ENCODE measurements at regions not wholly inside any gene's neighbourhood (a gene's known extent, or its start where the extent isn't known, plus 50 kb on each side); places are given as distances from the start of the nearest gene placed in this dataset.
A peak's percentile ranks its signal among the peaks of the same experiment; 100 is the strongest.
"Not testable (repeated sequence)": the region's sequence is repeated elsewhere in the genome, so short reads cannot be mapped to it uniquely, and the experiment has no call there.

DNA sequence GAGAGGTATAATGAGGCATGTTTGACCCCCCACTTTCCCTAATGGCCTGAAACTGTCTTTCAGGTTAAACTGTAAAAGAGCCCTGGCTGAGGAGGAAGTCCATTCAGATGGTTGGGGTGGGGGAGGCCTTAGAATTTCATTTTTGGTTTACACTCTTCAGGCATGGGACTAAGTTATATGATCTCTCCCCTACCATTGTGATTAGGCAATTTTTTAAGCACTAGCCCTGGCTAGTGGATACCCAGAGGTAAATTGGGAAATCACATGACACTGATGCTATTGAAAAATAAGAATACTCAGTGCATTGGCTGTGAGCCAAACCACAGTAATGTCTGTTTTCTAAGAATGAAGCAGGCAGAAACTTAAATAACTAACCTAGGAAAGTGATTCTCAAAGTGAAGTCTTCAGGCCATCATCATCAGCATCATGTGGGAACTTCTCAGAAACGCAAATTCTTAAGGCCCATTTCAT lies 149.7 kb downstream of the RRAGB start:
- H3K36me3 Mint-ChIP-seq: no peaks in the 10 kb centered on the region
- ChIA-PET POLR2A (no interaction called here), CTCF (no interaction called here)
- peaks cover 0 to 13% (median 9%) of the 10 kb centered on the region in 7 donors for H3K4me1 Mint-ChIP-seq
- H3K27ac Mint-ChIP-seq: no peak overlapping the region
- H3K27me3 Mint-ChIP-seq: peaks cover 0 to 4% (median 0%) of the 10 kb centered on the region in 5 donors
- H3K9me3 ChIP-seq (ENCODE audit: control insufficient read depth in 2 of 3, low read length in 3 of 3): no peaks in the 10 kb centered on the region
- intact Hi-C loops (cut with micrococcal nuclease): no loop called here
- peak overlapping the region in 1 of 10 donors; percentile 12 for H3K4me3 Mint-ChIP-seq
- no peak overlapping the region for H3K27ac ChIP-seq (ENCODE audit: low read depth, low read length)
- no peak overlapping the region for H3K4me3 ChIP-seq (ENCODE audit: low read length)
- ATAC-seq (no peak), DNase-seq (peak in 2 of 9 donors; percentile 5 to 21)
- H3K9me3 Mint-ChIP-seq: no peaks in the 10 kb centered on the region
- no peaks in the 10 kb centered on the region for H3K36me3 ChIP-seq (ENCODE audit: control insufficient read depth in 2 of 3, insufficient read depth in 3 of 3, low read length in 3 of 3)
- H3K4me1 ChIP-seq (ENCODE audit: control insufficient read depth in 2 of 2, insufficient read depth in 2 of 2, low read length in 2 of 2): no peaks in the 10 kb centered on the region
- H3K27me3 ChIP-seq (ENCODE audit: control insufficient read depth in 2 of 2, insufficient read depth in 2 of 2, low read length in 2 of 2): no peaks in the 10 kb centered on the region

DNA sequence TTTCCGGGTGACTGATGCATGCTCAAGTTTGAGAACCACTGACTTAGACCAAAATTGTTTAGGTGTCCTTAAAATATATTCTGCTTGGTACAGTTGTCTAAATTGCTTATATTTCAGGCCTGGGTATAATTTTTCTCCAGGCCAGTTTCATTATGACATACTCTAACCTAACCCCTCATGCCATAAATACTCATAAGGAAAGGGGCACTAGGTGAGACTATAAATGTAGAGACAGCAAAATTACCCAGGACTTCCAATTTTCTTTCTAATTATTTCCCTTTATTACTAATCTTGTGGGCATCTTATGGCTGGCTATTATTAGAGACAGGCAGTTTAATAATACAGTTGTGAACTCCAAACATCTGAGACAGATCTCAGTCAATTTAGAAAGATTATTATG lies 150.2 kb downstream of the RRAGB start:
- ChIA-PET CTCF (no interaction called here), POLR2A (no interaction called here)
- ATAC-seq: no peak
- intact Hi-C loops (cut with micrococcal nuclease): no loop called here
- H3K4me1 Mint-ChIP-seq: peaks cover 0 to 13% (median 9%) of the 10 kb centered on the region in 7 donors
- no peaks in the 10 kb centered on the region for H3K27me3 ChIP-seq (ENCODE audit: control insufficient read depth in 2 of 2, insufficient read depth in 2 of 2, low read length in 2 of 2)
- no peak overlapping the region for H3K4me3 ChIP-seq (ENCODE audit: low read length)
- H3K9me3 ChIP-seq (ENCODE audit: control insufficient read depth in 2 of 3, low read length in 3 of 3): no peaks in the 10 kb centered on the region
- no peaks in the 10 kb centered on the region for H3K4me1 ChIP-seq (ENCODE audit: control insufficient read depth in 2 of 2, insufficient read depth in 2 of 2, low read length in 2 of 2)
- no peaks in the 10 kb centered on the region for H3K36me3 Mint-ChIP-seq
- H3K36me3 ChIP-seq (ENCODE audit: control insufficient read depth in 2 of 3, insufficient read depth in 3 of 3, low read length in 3 of 3): no peaks in the 10 kb centered on the region
- no peak for DNase-seq
- no peak overlapping the region for H3K4me3 Mint-ChIP-seq
- H3K27ac ChIP-seq (ENCODE audit: low read depth, low read length): no peak overlapping the region
- H3K27ac Mint-ChIP-seq: no peak overlapping the region
- H3K27me3 Mint-ChIP-seq: peaks cover 0 to 4% (median 0%) of the 10 kb centered on the region in 5 donors
- no peaks in the 10 kb centered on the region for H3K9me3 Mint-ChIP-seq

DNA sequence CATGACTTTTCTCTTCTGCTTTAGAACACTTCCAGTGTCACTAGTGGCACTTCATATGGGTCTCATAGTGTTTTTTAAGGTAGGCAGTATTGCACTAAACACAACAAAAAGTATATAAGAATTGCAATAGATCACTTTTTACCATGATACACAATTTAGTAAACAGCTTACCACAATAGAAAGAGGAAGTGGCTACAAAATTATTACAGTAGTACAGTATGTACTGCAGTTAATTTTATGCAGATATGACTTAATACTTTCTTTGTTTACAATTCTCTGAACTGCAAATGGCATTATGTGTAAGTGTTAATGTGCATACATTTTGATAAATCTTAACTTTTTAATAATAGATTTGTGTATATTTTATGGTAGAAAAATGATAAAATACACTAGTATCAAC lies 157.3 kb downstream of the RRAGB start:
- H3K9me3 Mint-ChIP-seq: peaks cover 0 to 7% (median 0%) of the 10 kb centered on the region in 11 donors
- peaks cover 0 to 8% (median 3%) of the 10 kb centered on the region in 5 donors for H3K27me3 Mint-ChIP-seq
- Histone ChIP-seq H3K4me3 (ENCODE audit: low read length) (no peak overlapping the region), H3K36me3 (ENCODE audit: control insufficient read depth in 2 of 3, insufficient read depth in 3 of 3, low read length in 3 of 3) (no peaks in the 10 kb centered on the region), H3K27ac (ENCODE audit: low read depth, low read length) (no peak overlapping the region), H3K4me1 (ENCODE audit: control insufficient read depth in 2 of 2, insufficient read depth in 2 of 2, low read length in 2 of 2) (no peaks in the 10 kb centered on the region), H3K27me3 (ENCODE audit: control insufficient read depth in 2 of 2, insufficient read depth in 2 of 2, low read length in 2 of 2) (no peaks in the 10 kb centered on the region), H3K9me3 (ENCODE audit: control insufficient read depth in 2 of 3, low read length in 3 of 3) (no peaks in the 10 kb centered on the region)
- CTCF ChIA-PET: no interaction called here
- POLR2A ChIA-PET: no interaction called here
- intact Hi-C loops (cut with micrococcal nuclease): no loop called here
- ATAC-seq (no peak), DNase-seq (no peak)
- peaks cover 0 to 1% (median 0%) of the 10 kb centered on the region in 7 donors for H3K4me1 Mint-ChIP-seq
- H3K27ac Mint-ChIP-seq: no peak overlapping the region
- no peak overlapping the region for H3K4me3 Mint-ChIP-seq
- H3K36me3 Mint-ChIP-seq: peaks cover 0 to 3% (median 0%) of the 10 kb centered on the region in 5 donors

DNA sequence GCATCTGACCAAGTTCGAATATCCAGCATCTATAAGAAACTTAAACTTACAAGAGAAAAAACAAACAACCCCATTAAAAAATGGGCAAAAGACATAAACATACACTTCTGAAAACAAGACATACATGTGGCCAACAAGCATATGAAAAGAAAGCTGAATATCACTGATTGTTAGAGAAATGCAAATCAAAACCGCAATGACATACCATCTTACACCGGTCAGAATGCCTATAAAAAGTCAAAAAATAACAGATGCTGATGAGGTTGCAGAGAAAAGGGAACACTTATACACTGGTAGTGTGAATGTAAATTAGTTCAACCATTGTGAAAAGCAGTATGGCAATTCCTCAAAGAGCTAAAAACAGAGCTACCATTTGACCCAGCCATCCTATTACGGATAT lies 166.0 kb downstream of the RRAGB start:
- H3K9me3 Mint-ChIP-seq: peaks cover 0 to 15% (median 5%) of the 10 kb centered on the region in 11 donors
- intact Hi-C loops (cut with micrococcal nuclease); H3K27me3 ChIP-seq (ENCODE audit: control insufficient read depth in 2 of 2, insufficient read depth in 2 of 2, low read length in 2 of 2); H3K4me1 Mint-ChIP-seq; H3K4me3 ChIP-seq (ENCODE audit: low read length); H3K36me3 ChIP-seq (ENCODE audit: control insufficient read depth in 2 of 3, insufficient read depth in 3 of 3, low read length in 3 of 3); DNase-seq; H3K4me3 Mint-ChIP-seq; H3K27me3 Mint-ChIP-seq; ATAC-seq; H3K27ac Mint-ChIP-seq; POLR2A ChIA-PET; H3K4me1 ChIP-seq (ENCODE audit: control insufficient read depth in 2 of 2, insufficient read depth in 2 of 2, low read length in 2 of 2); H3K36me3 Mint-ChIP-seq; CTCF ChIA-PET; H3K9me3 ChIP-seq (ENCODE audit: control insufficient read depth in 2 of 3, low read length in 3 of 3); H3K27ac ChIP-seq (ENCODE audit: low read depth, low read length): not testable (repeated sequence)

DNA sequence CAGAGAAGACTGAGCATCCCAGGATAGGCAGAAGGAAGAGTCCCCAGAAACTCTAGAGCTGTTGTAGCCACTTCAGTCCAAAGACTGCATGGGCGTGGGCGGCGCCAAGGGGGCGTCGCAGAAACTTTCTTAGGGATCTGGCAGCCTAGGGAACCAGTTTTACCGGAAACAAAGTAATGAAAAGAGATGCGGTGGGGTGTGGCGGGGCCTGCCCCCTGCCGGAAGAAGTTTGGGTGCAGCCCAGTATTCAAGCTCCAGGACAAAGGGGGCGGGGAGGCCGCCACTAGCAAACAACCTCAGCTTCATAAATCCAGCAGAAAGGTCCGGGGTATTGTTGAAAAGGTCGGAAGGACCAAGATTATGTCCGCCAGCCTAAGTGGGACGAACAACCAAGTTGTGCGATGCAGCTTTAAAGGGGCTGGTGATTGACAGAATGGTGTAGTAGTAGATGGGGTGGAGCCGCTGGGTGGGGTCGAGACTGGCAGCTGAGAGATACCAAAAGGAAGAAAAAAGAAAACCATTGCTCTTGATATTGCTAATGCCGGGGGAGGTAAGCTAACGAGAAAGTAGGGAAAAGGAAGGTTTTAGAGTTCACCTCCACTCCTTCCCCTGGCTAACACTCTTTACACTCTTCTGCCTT lies 190.5 kb downstream of the RRAGB start:
- peaks cover 6 to 32% (median 16%) of the 10 kb centered on the region in 7 donors for H3K4me1 Mint-ChIP-seq
- intact Hi-C loops (cut with micrococcal nuclease): loop anchor here (1.0 to 10.0 kb wide), 8 partner anchors 191 to 1266 kb away; partner anchors contain the start of genes RRAGB (in 2 of the 2), KLF8 (in 1 of the 2) and NBDY (in 1 of the 2)
- no peaks in the 10 kb centered on the region for H3K27me3 ChIP-seq (ENCODE audit: control insufficient read depth in 2 of 2, insufficient read depth in 2 of 2, low read length in 2 of 2)
- DNase-seq: peak; percentile 7 to 50 (median 44)
- ChIA-PET POLR2A (interaction anchor here (0.7 to 1.6 kb wide), 2 partner anchors 419 to 1082 kb away, joined by 5 to 6 read pairs; no protein-coding TSS in a partner anchor), CTCF (interaction anchor here (0.6 to 1.5 kb wide), 2 partner anchors 191 to 599 kb away, joined by 3 to 5 read pairs; partner anchors contain the start of gene RRAGB)
- H3K36me3 Mint-ChIP-seq: peaks cover 0 to 3% (median 0%) of the 10 kb centered on the region in 5 donors
- H3K4me3 Mint-ChIP-seq: peak overlapping the region; percentile 80 to 97 (median 94)
- peak overlapping the region; percentile 83 for H3K4me3 ChIP-seq (ENCODE audit: low read length)
- H3K4me1 ChIP-seq (ENCODE audit: control insufficient read depth in 2 of 2, insufficient read depth in 2 of 2, low read length in 2 of 2): no peaks in the 10 kb centered on the region
- peak; percentile 80 for ATAC-seq
- H3K27me3 Mint-ChIP-seq: no peaks in the 10 kb centered on the region
- H3K36me3 ChIP-seq (ENCODE audit: control insufficient read depth in 2 of 3, insufficient read depth in 3 of 3, low read length in 3 of 3): no peaks in the 10 kb centered on the region
- peak overlapping the region; percentile 53 to 93 (median 85) for H3K27ac Mint-ChIP-seq
- peak overlapping the region; percentile 61 for H3K27ac ChIP-seq (ENCODE audit: low read depth, low read length)
- peaks cover 0 to 1% (median 0%) of the 10 kb centered on the region in 11 donors for H3K9me3 Mint-ChIP-seq
- H3K9me3 ChIP-seq (ENCODE audit: control insufficient read depth in 2 of 3, low read length in 3 of 3): no peaks in the 10 kb centered on the region

DNA sequence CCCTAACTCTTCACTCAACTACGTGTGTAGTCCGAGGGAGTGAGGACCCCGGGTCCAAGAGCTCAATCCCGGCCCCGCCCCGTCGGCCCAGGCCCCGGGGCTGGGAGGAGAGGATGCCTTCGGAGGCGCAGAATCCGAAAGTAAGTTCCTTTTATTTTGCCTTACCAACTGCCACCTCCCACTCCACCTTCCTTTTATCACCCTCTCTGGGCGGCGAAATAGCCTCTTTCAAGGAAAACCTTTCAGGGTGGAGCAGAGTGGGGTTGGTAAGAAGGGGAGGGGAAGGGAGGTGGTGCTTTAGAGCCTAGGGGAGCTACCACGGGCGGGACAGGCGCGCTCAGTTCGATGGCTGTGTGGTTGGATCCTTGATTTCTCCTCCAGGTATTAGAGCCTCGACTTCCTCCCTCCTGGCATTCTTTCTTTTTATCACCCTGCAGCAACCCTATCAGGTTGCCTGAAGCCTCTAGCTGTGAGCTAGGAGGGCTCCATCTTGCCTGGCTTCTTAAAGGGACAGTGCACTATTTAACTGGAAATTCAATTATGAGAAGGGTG lies 191.2 kb downstream of the RRAGB start:
- H3K27ac ChIP-seq (ENCODE audit: low read depth, low read length): peak overlapping the region; percentile 61
- DNase-seq (peak in 6 of 9 donors; percentile 0 to 21 (median 6)), ATAC-seq (peak; percentile 47)
- H3K4me3 ChIP-seq (ENCODE audit: low read length): peak overlapping the region; percentile 83
- CTCF ChIA-PET: interaction anchor here (0.6 to 1.5 kb wide), 3 partner anchors 11 to 600 kb away, joined by 3 to 5 read pairs (median 3); partner anchors contain the start of gene RRAGB
- peak overlapping the region; percentile 80 to 97 (median 94) for H3K4me3 Mint-ChIP-seq
- peak overlapping the region; percentile 68 to 93 (median 85) for H3K27ac Mint-ChIP-seq
- no peaks in the 10 kb centered on the region for H3K9me3 ChIP-seq (ENCODE audit: control insufficient read depth in 2 of 3, low read length in 3 of 3)
- H3K36me3 Mint-ChIP-seq: peaks cover 0 to 3% (median 0%) of the 10 kb centered on the region in 5 donors
- no peaks in the 10 kb centered on the region for H3K36me3 ChIP-seq (ENCODE audit: control insufficient read depth in 2 of 3, insufficient read depth in 3 of 3, low read length in 3 of 3)
- H3K4me1 ChIP-seq (ENCODE audit: control insufficient read depth in 2 of 2, insufficient read depth in 2 of 2, low read length in 2 of 2): no peaks in the 10 kb centered on the region
- POLR2A ChIA-PET: interaction anchor here (0.6 to 1.6 kb wide), 2 partner anchors 420 to 1017 kb away, joined by 3 to 6 read pairs; no protein-coding TSS in a partner anchor
- H3K27me3 ChIP-seq (ENCODE audit: control insufficient read depth in 2 of 2, insufficient read depth in 2 of 2, low read length in 2 of 2): no peaks in the 10 kb centered on the region
- intact Hi-C loops (cut with micrococcal nuclease): loop anchor here (1.0 to 10.0 kb wide), 8 partner anchors 191 to 1266 kb away; partner anchors contain the start of genes RRAGB (in 2 of the 2), KLF8 (in 1 of the 2) and NBDY (in 1 of the 2)
- peaks cover 0 to 1% (median 0%) of the 10 kb centered on the region in 11 donors for H3K9me3 Mint-ChIP-seq
- peaks cover 6 to 32% (median 16%) of the 10 kb centered on the region in 7 donors for H3K4me1 Mint-ChIP-seq
- H3K27me3 Mint-ChIP-seq: no peaks in the 10 kb centered on the region
